PC-9 (cell line): ENCODE measurements at regions not wholly inside any gene's neighbourhood (a gene's known extent, or its start where the extent isn't known, plus 50 kb on each side); places are given as distances from the start of the nearest gene placed in this dataset.

Experiments
- BruUV-seq: library from RNA; stranded (reverse); fragments of 400-500 nt; replicated peaks from 2 replicates; lab custom pipeline; 2021; lab: Mats Ljungman, UMichigan
- CTCF ChIA-PET: fragments of 300-600 bp; sonication (Branson Sonifier 250); formaldehyde crosslinking; loops from one replicate; lab custom pipeline; 2022; ENCODE audit warnings: antibody characterized with exemption; lab: Charles Lee
- POLR2A ChIA-PET: fragments of 300-600 bp; sonication (Branson Sonifier 250); formaldehyde crosslinking; loops from one replicate; lab custom pipeline; 2022; ENCODE audit warnings: antibody characterized with exemption; ENCODE audit not compliant: unreplicated experiment; lab: Charles Lee
- DNase-seq, 2 experiments: peaks; one replicate each; pipeline versions ENCODE4 v3.0.0 to v3.0.0-alpha.2; 2015 to 2022; ENCODE audit warnings: mixed read lengths in 1 of 2
- H2AFZ ChIP-seq: fragments of 200-600 bp; sonication (generic); 2 replicates; pipeline ENCODE4 v1.8.1; 2017; ENCODE audit warnings: antibody characterized with exemption
- H3F3A ChIP-seq: fragments of 200-600 bp; sonication (generic); 2 replicates; pipeline ENCODE4 v1.8.1; 2017; ENCODE audit warnings: antibody characterized with exemption, mild to moderate bottlenecking, low read depth; ENCODE audit not compliant: insufficient read depth
- H3K27ac ChIP-seq: fragments of 200-600 bp; sonication (generic); 2 replicates; pipeline ENCODE4 v1.6.1; 2016; ENCODE audit warnings: mixed run types
- H3K27me3 ChIP-seq: fragments of 200-600 bp; sonication (generic); 2 replicates; pipeline ENCODE4 v1.6.1; 2016; ENCODE audit warnings: low read depth, mixed run types; ENCODE audit not compliant: insufficient read depth
- H3K36me3 ChIP-seq: fragments of 200-600 bp; sonication (generic); 2 replicates; pipeline ENCODE4 v1.6.1; 2016; ENCODE audit warnings: low read depth, mixed run types
- H3K4me1 ChIP-seq: fragments of 200-600 bp; sonication (generic); replicated peaks from 2 replicates; pipeline ENCODE4 v1.6.1; 2016; ENCODE audit warnings: mixed run types; ENCODE audit not compliant: insufficient read depth
- H3K4me2 ChIP-seq: fragments of 200-600 bp; sonication (generic); 2 replicates; pipeline ENCODE4 v1.6.1; 2017; ENCODE audit warnings: mixed run types
- H3K4me3 ChIP-seq: fragments of 200-600 bp; sonication (generic); 2 replicates; pipeline ENCODE4 v1.6.1; 2016; ENCODE audit warnings: mixed run types
- H3K79me2 ChIP-seq: fragments of 200-600 bp; sonication (generic); 2 replicates; pipeline ENCODE4 v1.6.1; 2017; ENCODE audit warnings: low read depth, mixed run types
- H3K9me2 ChIP-seq: fragments of 200-600 bp; sonication (generic); 2 replicates; pipeline ENCODE4 v1.8.1; 2017; ENCODE audit warnings: mild to moderate bottlenecking; ENCODE audit not compliant: insufficient read depth
- H3K9me3 ChIP-seq: fragments of 200-600 bp; sonication (generic); 2 replicates; pipeline ENCODE4 v1.8.1; 2016; ENCODE audit warnings: low read depth; ENCODE audit not compliant: insufficient read depth
- H4K20me1 ChIP-seq: fragments of 200-600 bp; sonication (generic); 2 replicates; pipeline ENCODE4 v1.8.1; 2017; ENCODE audit not compliant: insufficient read depth
- CTCF ChIP-seq: fragments of 200-600 bp; sonication (generic); conservative IDR thresholded peaks from 2 replicates; pipeline ENCODE4 v1.6.1; 2017; ENCODE audit warnings: mixed run types, antibody characterized with exemption, mild to moderate bottlenecking, moderate library complexity
- EZH2 ChIP-seq: fragments of 200-600 bp; sonication (generic); IDR thresholded peaks from 2 replicates; pipeline ENCODE4 v1.8.0; 2017; ENCODE audit warnings: antibody characterized with exemption, low read depth
- intact Hi-C: fragments of 100-400 bp; cut with micrococcal nuclease; formaldehyde crosslinking; loops from one replicate; pipeline ENCODE4 v1.10.0; 2022; ENCODE audit not compliant: unreplicated experiment

- TF ChIP-seq EZH2 = no peak
- no peak for TF ChIP-seq CTCF
- ChIA-PET POLR2A (no interaction called here), CTCF (no interaction called here)
- H4K20me1 ChIP-seq = no peaks in the 10 kb centered on the region
- no peaks in the 10 kb centered on the region for H3K27me3 ChIP-seq
- no peaks in the 10 kb centered on the region for H3K36me3 ChIP-seq
- H3K27ac ChIP-seq = no peak overlapping the region
- intact Hi-C loops = no loop called here
- no peaks in the 10 kb centered on the region for H3K9me3 ChIP-seq
- no peak for DNase-seq
- no peaks in the 10 kb centered on the region for H3F3A ChIP-seq
- H3K4me3 ChIP-seq = no peak overlapping the region
- no peaks in the 10 kb centered on the region for H3K4me1 ChIP-seq
- no peaks in the 10 kb centered on the region for H3K79me2 ChIP-seq
- no peak overlapping the region for H3K4me2 ChIP-seq
- no TSS peak for BruUV-seq
- H2AFZ ChIP-seq = no peak overlapping the region
- no peaks in the 10 kb centered on the region for H3K9me2 ChIP-seq
Measured at GRCh38 chr7:124692425-124692824, 73.2 kb downstream of the GPR37 start.

GRCh38 chr7:124690840-124691239 is 74.8 kb downstream of the GPR37 start:
- Histone ChIP-seq H3K9me2 (no peaks in the 10 kb centered on the region), H3K9me3 (no peaks in the 10 kb centered on the region), H3K79me2 (no peaks in the 10 kb centered on the region), H2AFZ (no peak overlapping the region), H3K36me3 (no peaks in the 10 kb centered on the region), H3F3A (no peaks in the 10 kb centered on the region), H3K4me1 (no peaks in the 10 kb centered on the region), H4K20me1 (no peaks in the 10 kb centered on the region), H3K27ac (no peak overlapping the region), H3K27me3 (no peaks in the 10 kb centered on the region), H3K4me2 (no peak overlapping the region), H3K4me3 (no peak overlapping the region)
- TF ChIP-seq CTCF = no peak
- no peak for TF ChIP-seq EZH2
- BruUV-seq = no TSS peak
- intact Hi-C loops = no loop called here
- ChIA-PET POLR2A (no interaction called here), CTCF (interaction anchor here (0.6 kb wide), 1 partner anchor 606 kb away, joined by 4 read pairs; no protein-coding TSS in a partner anchor)
- DNase-seq = no peak

GRCh38 chr7:124689931-124690330 is 75.7 kb downstream of the GPR37 start:
- intact Hi-C loops = no loop called here

More at GRCh38 chr7:124689931-124690330, 75.7 kb downstream of the GPR37 start:
- no peak overlapping the region for H3K27ac ChIP-seq
- H3K4me3 ChIP-seq = no peak overlapping the region
- no peaks in the 10 kb centered on the region for H3K4me1 ChIP-seq
- H3K4me2 ChIP-seq = no peak overlapping the region
- CTCF ChIA-PET = no interaction called here
- no peaks in the 10 kb centered on the region for H4K20me1 ChIP-seq
- H3K9me2 ChIP-seq = no peaks in the 10 kb centered on the region
- H3K9me3 ChIP-seq = no peaks in the 10 kb centered on the region
- H2AFZ ChIP-seq = no peak overlapping the region
- no peaks in the 10 kb centered on the region for H3K79me2 ChIP-seq
- no peaks in the 10 kb centered on the region for H3K27me3 ChIP-seq
- H3K36me3 ChIP-seq = no peaks in the 10 kb centered on the region
- DNase-seq = no peak
- POLR2A ChIA-PET = no interaction called here
- no peaks in the 10 kb centered on the region for H3F3A ChIP-seq
- BruUV-seq = no TSS peak
- no peak for TF ChIP-seq EZH2
- TF ChIP-seq CTCF = no peak
